Stomach (tissue), 4 donors: ENCODE measurements at regions not wholly inside any gene's neighbourhood (a gene's known extent, or its start where the extent isn't known, plus 50 kb on each side); places are given as distances from the start of the nearest gene placed in this dataset.

Experiments used
- POLR2AphosphoS5 ChIP-seq, 3 donors: sonication (generic); formaldehyde crosslinking; IDR thresholded peaks; one replicate each; pipeline ENCODE4 v1.6.1; 2016; ENCODE audit warnings: antibody characterized with exemption in 3 of 3
- TF ChIP-seq, protein P1 (sequence below), 7 experiments: fragments of 450-650 bp in 4 of 7; fragments of 200-600 bp in 3 of 7; sonication (generic) in 3 of 7; IDR thresholded peaks; one replicate each; pipeline ENCODE4 v1.5.1; 2016 to 2019; ENCODE audit warnings: antibody characterized with exemption in 7 of 7, control low read depth in 2 of 7, mild to moderate bottlenecking in 1 of 7

DNA sequence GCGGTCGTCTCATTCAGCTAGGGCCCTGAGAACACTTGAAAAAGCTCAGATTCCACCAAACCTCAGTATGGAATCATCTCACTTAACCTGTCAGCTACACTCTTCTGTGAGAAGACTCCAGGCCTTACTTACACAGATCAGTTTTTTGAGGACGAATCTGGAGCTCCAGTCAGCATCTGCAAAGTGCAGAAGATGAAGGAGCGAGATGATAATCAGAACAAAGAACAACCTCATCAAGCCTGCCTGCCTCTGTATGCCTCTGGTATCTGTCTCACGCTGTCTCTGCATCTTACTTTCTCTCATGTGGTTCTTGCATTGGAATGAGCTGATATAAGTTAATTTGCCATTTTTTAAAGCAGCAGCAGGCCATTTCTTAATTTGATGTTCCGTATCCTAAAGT is 444.1 kb upstream of the LRATD1 start:
- no peak for TF ChIP-seq POLR2AphosphoS5 (IDR thresholded peaks at IDR 0.05)
- TF ChIP-seq, protein P1, sequence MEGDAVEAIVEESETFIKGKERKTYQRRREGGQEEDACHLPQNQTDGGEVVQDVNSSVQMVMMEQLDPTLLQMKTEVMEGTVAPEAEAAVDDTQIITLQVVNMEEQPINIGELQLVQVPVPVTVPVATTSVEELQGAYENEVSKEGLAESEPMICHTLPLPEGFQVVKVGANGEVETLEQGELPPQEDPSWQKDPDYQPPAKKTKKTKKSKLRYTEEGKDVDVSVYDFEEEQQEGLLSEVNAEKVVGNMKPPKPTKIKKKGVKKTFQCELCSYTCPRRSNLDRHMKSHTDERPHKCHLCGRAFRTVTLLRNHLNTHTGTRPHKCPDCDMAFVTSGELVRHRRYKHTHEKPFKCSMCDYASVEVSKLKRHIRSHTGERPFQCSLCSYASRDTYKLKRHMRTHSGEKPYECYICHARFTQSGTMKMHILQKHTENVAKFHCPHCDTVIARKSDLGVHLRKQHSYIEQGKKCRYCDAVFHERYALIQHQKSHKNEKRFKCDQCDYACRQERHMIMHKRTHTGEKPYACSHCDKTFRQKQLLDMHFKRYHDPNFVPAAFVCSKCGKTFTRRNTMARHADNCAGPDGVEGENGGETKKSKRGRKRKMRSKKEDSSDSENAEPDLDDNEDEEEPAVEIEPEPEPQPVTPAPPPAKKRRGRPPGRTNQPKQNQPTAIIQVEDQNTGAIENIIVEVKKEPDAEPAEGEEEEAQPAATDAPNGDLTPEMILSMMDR (IDR thresholded peaks at IDR 0.05): no peak
